Stimulated activated CD4-positive, alpha-beta T cell treated with anti-CD3 and anti-CD28 coated beads, TNF-alpha, amount 100 ng/mL, for 24 hours (primary cell): ENCODE measurements at regions not wholly inside any gene's neighbourhood (a gene's known extent, or its start where the extent isn't known, plus 50 kb on each side); places are given as distances from the start of the nearest gene placed in this dataset.
A peak's percentile ranks its signal among the peaks of the same experiment; 100 is the strongest.
"Not testable (repeated sequence)": the region's sequence is repeated elsewhere in the genome, so short reads cannot be mapped to it uniquely, and the experiment has no call there.

ENCODE experiments used
- DNase-seq, 3 experiments: peaks; one replicate each; pipeline ENCODE4 v3.0.0-alpha.2; 2020; ENCODE audit warnings: low read depth in 3 of 3

DNA sequence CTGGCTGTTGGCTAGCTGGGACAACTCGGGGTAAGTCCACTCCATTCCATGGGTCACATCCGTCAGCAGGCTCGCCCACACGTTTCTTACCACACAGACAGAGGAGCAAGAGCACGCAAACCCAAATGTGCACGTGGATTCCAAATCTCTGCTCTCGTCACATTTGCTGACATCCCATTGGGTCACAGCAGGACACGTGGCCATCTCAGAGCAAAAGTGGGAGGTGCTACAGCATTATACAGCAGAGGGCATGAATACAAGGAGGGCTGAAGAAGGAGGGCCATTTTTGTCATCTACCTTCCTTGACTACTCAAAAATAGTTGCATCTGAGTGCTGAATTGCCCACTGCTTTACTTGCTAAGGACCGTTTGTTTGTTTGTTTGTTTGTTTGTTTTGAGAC is 84.7 kb downstream of the RBBP6 start:
- DNase-seq: no peak

DNA sequence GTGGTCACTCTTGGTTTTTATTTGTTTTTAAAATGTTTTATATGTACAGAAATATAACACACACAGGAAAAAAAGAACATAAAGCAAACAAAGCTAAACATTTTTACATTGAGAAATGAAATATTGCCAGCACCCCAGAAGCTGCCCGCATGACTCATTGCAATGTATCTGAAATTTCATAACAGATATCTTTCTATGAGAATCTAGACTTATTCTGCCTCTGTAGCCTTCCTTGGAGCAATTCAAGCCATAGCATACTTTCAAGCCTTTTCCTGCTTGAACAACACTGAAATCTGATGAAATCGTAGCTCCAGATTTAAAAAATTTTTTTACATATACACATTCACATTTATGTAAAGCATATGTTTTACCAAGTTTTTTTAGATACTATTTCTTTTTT is 86.9 kb downstream of the RBBP6 start:
- DNase-seq: no peak

DNA sequence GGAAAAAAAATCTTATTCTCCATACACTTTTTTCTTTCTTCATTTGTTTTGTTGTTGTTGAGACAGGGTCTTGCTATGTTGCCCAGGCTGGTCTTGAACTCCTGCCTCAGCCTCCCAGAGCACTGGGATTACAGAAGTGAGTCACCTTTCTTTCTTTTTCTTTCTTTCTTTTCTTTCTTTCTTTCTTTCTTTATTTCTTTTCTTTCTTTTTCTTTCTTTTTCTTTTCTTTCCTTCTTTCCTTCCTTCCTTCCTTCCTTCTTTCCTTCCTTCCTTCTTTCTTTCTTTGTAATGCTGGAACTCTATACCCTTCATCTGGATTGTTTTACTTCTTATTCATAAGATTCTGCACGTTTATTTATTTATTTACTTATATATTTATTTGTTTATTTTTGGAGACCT is 94.5 kb upstream of the TNRC6A start:
- DNase-seq: no peak

DNA sequence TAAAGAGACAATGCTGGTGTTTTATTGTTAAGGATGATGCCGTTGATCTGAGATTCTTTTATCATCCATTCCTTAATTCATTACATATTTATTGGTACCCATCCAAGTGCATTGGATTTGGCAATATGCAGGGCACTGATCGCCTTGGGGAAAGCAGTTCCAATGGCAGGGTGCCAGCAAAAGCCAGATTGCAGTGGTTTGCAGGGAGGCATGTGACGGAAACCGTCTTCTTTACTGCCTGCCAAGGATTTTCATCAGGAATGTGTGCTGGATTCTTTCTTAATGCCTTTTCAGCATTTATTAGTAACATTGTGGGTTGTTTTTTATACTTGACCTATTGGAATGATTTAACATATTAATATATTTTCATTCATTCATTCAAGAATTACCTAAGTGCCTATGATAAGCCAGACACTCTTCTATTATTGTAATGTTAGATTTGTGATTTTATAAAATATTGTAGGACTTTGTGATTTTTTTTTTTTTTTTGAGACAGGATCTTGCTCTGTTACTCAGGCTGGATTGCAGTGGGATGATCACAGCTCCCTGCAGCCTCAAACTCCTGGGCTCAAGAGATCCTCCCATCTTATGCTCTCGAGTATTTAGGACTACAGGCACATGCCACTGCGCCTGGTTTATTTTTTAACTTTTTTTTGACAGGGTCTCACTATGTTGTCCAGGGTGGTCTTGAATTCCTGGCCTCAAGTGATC is 93.4 kb upstream of the TNRC6A start:
- DNase-seq: no peak

DNA sequence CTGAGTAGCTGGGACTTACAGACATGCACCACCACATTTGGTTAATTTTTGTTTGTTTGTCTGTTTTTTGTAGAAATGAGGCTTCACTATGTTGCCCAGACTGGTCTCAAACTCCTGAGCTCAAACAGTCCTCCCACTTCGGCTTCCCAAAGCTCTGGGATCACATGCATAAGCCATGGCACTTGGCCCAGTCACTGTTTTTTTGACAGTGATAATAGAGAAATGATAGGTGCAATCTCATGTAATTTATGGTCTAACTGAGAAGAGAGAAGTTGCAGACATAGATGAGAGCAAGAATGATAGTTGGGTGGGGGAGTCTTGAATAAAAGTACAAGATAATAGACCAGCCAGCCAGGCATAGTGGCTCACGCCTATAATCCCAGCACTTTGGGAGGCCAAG is 89.7 kb upstream of the TNRC6A start:
- no peak for DNase-seq

DNA sequence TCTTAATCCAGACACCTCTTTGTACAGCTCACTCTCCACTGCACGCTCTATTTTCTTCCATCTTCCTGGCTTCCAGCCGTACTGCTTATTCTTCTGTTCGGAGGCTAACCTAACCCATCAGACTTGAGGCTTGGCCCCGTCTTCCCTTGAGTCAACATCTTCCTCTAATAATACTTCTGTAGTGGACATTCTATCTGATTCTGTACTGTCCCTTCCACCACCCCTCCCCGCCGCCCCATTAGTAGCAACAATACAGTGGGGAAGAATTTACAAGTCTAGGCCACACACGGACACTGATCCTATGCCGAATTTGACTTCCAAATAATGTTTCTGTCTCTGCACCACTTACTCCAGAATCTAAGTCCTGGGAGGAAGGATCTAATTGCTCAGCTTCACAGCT is 86.0 kb upstream of the TNRC6A start:
- no peak for DNase-seq

DNA sequence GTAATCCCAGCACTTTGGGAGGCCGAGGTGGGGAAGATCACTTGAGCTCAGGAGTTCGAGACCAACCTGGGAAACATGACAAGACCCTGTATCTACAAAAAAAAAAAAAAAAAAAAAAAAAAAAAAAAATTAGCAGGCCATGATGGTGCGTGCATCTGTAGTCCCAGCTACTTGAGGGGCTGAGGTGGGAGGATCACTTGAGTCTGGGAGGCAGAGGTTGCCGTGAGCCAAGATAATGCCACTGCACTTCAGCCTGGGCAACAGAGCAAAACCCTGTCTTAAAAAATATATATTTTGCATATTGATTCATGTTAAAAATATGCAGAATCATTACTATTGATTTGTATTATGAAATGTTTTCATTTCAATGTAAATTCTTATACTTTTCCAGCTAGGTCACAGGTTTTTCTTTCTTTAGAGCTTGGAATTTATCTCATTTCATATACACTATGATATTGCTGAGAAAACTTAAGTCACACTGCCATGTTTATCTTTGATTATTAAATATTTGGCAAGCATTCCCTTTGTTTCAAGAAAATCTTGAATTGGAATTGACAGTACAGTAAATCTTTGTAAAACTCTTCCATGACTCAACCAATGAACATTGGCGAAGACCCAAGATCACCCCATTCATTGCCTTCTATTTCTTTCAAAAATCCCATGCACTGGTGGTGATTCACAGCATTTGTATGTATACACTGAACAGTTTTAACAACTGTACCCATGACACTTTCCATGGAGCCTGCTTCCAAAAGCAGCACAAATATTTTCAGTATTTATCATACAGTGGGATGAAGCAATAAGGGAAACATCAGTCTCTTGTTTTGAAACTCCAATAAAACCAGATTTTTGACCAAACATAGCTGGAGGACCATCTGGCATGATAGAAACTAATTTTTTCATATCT is 83.5 kb upstream of the TNRC6A start:
- DNase-seq: no peak

DNA sequence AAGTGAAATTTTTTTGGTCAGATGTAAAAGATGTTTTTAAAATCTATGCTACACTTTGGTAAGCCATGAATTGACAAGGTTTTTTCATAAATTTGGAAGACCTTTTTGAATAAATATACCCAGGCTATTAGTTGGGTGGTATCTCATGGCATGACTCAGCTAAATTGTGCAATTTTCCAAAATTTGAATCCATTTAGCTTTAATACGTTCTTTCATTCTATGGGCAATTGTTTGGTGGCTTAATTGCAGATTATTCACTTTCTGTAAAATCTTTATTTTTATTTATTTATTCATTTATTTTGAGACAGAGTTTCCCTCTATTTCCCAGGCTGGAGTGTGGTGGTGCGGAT is 82.8 kb upstream of the TNRC6A start:
- no peak for DNase-seq

DNA sequence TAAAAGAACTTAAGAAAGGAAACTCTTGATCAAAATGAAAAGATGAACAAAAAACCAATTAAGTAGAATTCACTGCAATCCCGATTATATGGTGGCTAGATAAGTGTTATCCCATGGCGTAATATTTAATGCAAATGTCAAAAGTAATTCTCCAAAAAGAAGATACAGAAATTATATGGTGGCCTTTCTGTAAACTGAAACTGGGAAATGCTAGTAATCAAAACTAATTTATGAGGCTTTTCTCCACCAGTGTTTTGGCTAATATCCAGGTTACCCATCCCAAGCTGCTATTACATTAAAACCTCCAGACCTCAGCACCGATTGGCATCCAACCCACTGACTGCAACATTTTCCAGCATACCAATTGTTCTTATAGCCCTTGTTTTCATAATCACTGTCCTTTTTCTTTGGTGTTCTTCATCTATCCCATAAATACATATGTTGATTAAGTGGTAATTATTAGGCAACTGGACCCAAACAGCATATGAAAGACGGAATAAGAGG is 77.2 kb upstream of the TNRC6A start:
- no peak for DNase-seq

DNA sequence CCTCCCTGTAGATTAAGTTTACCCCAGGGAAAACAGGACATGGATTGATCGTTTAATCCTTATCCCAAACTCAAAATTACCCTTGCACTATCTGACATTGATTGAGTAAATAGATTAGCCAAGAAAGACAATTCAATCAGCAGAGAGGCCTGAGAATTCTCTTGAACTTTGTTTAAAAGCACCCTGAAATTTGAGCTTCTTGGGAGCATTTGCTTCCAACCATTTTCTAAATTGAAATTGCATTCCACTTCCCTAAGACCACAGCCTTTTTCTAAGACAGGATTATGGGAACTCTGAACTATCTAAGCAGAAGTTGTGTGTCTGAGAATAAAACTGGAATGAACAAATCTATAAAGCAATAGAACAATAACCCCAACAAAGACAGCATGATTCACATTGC is 76.6 kb upstream of the TNRC6A start:
- no peak for DNase-seq

DNA sequence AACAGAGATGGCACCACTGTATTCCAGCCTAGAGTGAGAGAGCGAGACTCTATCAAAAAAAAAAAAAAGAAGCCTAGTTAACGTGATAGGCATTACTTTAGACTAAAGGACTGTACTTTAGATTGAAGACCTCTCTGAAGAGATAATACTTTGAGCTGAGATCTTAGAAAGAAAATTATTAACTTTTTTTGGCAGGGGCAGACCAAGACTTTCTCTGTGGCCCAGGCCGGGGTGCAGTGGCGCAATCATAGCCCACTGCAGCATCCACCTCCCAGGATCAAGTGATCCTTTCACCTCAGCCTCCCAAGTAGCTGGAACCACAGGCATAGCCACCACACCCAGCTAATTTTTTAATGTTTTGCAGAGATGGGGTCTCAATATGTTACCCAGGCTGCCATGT is 75.7 kb upstream of the TNRC6A start:
- no peak for DNase-seq

DNA sequence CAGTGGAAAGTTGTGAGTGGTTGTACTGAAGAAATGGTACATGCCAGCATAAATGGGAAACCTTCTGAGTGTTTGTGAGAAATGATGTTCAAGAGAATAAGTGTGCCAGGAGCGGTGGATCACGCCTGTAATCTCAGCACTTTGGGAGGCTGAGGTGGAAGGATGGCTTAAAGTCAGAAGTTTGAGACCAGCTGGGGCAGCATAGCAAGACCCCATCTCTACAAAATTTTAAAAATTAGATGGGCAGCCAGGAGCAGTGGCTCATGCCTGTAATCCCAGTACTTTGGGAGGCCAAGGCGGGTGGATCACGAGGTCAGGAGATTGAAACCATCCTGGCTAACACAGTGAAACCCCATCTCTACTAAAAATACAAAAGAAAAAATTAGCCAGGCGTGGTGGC is 63.5 kb upstream of the TNRC6A start:
- DNase-seq: not testable (repeated sequence)

DNA sequence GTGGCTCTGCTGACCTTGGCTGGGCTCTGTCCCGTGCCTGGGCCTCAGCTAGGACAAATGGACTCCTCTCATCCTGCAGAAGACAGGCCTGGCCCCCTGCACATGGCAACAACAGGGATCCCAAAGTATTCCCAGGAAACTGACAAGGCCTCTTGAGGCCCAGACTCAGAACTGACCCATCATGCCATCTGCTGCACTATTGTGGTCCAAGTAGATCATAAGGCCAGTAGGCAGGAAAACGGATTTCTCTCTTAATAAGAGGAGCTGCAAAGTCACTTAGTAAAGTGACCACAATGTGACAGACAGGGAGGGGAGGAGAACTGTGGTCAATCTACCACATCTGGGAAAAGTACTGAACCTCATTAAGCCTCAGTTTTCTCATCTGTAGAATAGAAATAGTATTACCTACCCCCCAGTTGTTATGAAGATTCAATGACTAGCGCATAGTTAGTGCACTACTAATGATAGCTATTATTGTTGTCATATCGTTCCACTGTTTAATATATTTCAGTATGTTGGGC is 62.1 kb upstream of the TNRC6A start:
- DNase-seq: no peak

DNA sequence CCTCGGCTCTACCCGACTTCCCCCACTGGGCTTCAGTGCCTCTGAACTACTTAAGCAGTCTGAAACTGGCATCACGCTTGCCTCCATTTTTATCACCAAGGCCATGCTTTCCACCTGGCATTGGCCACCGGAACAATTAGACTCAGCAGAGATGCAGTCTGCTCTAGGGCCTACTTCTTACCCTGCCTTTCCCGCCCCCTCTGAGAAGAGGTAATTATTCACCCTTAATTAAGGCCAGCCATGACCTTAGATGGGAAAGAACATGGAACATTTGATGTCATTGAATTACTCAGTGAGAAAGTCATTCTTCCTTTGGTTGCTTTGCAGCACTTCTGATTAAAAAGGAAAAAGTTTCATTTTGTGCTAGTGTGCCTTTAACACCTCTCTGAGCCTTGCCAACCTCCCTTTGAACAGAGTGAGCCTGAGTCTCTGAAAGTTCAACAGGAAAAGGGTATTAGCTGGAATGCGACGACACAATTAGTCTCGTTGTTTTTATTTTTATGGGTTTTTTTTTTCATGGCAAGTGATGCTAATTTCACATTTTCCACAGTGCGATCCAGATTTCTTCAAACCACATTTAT is 60.9 kb upstream of the TNRC6A start:
- DNase-seq: peak; percentile 31 to 57 (median 35)

DNA sequence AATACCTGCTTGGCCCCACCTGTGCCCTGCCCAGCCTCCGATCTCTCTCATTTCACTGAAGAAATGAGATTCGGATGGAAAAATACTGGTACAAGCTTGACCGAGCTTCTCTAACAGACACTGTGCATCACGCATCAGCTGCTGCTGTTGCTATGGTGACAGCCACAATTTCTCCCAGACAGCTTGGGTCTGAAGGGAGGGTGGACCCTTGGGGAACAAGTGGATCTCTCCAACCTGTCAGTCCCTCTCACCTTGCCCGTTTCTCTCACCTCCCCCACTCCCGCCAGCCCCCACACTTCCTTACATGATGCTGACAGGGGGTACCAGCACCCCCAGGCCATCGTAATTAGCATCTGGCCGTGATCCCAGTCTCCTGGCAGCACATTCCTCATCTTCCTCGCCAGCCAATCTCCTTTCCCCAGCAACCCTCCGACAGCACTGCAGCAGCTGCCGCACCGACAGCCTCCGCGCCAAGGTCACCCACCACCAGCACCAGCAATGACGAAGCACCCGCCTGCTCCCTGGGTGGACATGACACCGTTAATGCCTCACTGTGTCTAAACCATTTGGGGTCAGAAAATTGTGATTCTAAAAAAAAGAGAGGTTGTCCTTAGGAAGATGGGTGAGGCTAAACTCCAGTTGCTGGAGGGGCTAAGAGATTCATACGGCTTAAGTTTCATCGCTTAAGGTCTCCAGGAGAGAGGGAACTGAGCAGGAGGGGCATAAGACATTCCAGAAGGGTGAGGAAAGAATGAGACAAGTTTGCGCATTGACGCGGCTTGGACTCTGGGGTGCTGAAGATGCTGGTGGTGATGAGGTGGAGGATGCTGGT is 58.6 kb upstream of the TNRC6A start:
- no peak for DNase-seq

DNA sequence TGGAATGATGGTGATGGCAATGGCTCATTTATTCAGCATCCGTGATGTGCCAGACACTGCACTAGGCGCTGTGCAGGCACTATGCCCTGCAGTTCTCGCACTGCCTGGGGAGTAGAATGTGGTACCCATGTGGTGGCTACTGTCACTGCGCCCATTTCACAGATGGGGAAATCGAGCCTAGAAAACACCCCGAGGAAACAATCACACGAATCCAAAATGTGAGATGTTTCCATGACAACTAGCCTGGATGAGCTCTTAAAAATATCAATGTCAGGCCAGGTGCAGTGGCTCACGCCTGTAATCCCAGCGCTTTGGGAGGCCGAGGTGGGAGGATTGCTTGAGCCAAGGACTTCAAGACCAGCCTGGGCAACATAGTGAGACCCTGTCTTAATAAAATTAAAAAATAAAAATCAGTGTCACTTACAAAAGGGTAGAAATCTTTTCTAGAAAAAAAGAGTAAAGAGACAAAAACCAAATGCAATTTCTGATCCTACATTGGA is 57.9 kb upstream of the TNRC6A start:
- DNase-seq: no peak

DNA sequence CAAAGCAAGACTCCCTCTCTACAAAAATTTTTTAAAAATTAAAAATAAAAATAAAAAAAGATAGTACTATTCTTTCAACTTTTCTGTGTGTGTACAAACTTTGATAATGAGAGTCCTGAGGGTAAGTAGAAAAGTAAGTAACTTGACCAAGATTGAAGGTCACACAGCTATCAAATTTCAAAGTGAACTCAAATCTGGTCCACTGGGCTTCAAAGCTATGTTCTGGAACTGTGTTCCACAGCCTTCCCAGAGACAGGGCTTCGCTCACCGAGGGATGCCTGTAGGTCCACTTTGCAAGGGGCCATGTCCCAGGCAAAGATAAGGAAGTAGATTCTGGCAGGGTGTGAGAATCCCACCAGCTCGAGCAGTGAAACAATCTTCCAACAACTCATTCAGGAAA is 56.3 kb upstream of the TNRC6A start:
- DNase-seq: no peak

DNA sequence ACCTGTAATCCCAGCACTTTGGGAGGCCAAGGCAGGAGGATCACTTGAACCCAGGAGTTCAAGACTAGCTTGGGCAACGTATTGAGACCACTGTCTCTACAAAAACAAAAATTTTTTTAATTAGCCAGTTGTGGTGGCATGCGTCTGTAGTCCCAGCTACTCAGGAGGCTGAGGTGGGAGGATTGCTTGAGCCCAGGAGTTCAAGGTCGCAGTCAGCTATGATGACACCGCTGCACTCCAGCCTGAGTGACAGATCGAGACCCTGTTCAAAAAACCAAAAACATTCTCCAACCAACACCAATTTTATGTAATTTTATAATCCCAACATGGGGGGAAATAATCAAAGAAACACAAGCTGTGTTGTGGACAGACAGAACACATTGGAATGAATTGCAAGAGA is 54.6 kb upstream of the TNRC6A start:
- DNase-seq: no peak

DNA sequence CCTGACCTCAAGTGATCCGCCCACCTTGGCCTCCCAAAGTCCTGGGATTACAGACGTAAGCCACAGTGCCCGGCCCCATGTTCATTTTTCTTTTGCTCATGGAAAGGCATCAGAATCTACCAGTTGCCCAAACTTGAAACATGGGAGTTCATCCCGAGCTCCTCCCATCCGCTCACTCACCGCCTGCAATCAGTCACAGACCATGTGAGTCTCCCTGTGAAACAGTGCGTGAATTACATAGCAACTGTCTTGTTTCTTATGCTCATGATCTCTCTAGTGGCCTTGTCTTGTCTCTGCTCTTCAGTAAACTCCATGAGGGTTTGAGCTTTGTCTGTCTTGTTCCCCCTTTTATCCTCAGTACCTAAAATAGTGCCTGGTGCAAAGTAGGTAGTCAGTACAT is 52.1 kb upstream of the TNRC6A start:
- DNase-seq: no peak
